ENCODE measurements at regions not wholly inside any gene's neighbourhood (a gene's known extent, or its start where the extent isn't known, plus 50 kb on each side); places are given as distances from the start of the nearest gene placed in this dataset.
"Not testable (repeated sequence)": the region's sequence is repeated elsewhere in the genome, so short reads cannot be mapped to it uniquely, and the experiment has no call there.

DNA sequence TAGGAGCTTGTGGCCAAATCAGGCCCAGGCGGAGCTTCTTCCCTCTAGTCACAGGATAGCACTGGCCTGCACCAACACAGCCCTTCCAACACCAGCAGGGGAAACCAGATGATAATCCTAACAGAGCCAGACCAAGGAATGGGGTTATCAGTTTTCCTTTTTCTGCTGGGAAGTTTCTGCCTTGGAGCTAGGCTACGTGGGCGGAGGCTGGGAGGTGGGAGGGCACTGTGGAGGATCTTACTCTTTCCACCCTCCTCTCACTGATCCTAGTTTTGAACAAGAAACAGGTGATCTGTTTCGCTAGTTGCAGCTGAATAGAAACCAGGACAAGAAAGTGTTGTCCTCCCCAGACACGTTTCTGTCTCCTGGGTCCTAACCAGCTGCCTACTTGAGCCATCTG, 1687.3 kb upstream of the DEFB115 start:
- TF ChIP-seq, protein P1, sequence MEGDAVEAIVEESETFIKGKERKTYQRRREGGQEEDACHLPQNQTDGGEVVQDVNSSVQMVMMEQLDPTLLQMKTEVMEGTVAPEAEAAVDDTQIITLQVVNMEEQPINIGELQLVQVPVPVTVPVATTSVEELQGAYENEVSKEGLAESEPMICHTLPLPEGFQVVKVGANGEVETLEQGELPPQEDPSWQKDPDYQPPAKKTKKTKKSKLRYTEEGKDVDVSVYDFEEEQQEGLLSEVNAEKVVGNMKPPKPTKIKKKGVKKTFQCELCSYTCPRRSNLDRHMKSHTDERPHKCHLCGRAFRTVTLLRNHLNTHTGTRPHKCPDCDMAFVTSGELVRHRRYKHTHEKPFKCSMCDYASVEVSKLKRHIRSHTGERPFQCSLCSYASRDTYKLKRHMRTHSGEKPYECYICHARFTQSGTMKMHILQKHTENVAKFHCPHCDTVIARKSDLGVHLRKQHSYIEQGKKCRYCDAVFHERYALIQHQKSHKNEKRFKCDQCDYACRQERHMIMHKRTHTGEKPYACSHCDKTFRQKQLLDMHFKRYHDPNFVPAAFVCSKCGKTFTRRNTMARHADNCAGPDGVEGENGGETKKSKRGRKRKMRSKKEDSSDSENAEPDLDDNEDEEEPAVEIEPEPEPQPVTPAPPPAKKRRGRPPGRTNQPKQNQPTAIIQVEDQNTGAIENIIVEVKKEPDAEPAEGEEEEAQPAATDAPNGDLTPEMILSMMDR (IDR thresholded peaks at IDR 0.05), result not testable (repeated sequence)
- not testable (repeated sequence) for TF ChIP-seq POLR2A (IDR thresholded peaks at IDR 0.05)

Data from uterus (tissue), 2 donors.